BE2C (cell line): ENCODE measurements at regions not wholly inside any gene's neighbourhood (a gene's known extent, or its start where the extent isn't known, plus 50 kb on each side); places are given as distances from the start of the nearest gene placed in this dataset.
A peak's percentile ranks its signal among the peaks of the same experiment; 100 is the strongest.
"Not testable (repeated sequence)": the region's sequence is repeated elsewhere in the genome, so short reads cannot be mapped to it uniquely, and the experiment has no call there.

ENCODE experiments used
- DNase-seq: peaks from one replicate; pipeline ENCODE4 v3.0.0-alpha.2; 2020
- H3K27me3 ChIP-seq: fragments of 250-450 bp; sonication (Bioruptor Pico); 2 replicates; pipeline ENCODE4 v1.5.1; 2020; ENCODE audit warnings: mild to moderate bottlenecking
- H3K36me3 ChIP-seq: fragments of 250-450 bp; sonication (Bioruptor Pico); 2 replicates; pipeline ENCODE4 v1.5.1; 2020; ENCODE audit warnings: mild to moderate bottlenecking
- H3K4me1 ChIP-seq: fragments of 250-450 bp; sonication (Bioruptor Pico); 2 replicates; pipeline ENCODE4 v1.5.1; 2020
- H3K4me3 ChIP-seq: 2 replicates; pipeline ENCODE4 v1.5.1; 2011; ENCODE audit warnings: low read depth, low read length
- H3K9me3 ChIP-seq: fragments of 250-450 bp; sonication (Bioruptor Pico); 2 replicates; pipeline ENCODE4 v1.5.1; 2020
- TF ChIP-seq, protein P1 (sequence below): IDR thresholded peaks from 2 replicates; pipeline ENCODE4 v1.5.1; 2012; ENCODE audit warnings: mild to moderate bottlenecking, low read depth, low read length

DNA sequence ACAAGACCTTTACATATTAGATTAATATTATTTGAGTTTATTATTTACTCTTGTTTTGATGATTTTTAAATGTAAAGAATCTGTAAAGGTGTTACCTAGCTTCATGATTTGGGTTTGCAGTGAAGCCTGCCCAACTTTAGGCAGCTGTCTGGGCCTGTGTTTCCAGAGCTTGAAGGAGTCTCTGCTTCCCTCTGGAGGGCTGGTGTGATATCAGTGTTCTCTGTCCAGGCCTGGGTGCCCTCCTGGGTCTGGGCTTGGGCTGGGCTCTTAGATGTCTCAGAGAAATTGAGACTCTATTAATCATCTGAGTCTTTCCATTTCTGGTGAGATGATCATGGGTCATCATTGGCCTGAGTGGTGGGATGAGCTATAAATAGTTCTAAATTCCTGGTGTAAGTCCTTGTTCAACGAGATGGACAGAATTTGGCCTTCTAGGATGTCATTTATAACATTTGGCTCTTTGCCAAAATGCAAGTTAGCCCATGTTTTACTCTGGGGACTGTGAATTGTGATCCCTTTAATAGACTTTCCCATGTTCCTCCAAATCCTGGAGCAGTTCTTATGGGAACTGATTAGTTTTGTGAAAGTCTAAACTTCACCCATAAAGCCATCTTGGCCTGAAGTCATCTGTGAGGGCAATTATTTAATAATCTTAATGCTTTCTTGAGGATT, 397.3 kb downstream of the TMEM121 start:
- H3K4me3 ChIP-seq, H3K27me3 ChIP-seq, H3K4me1 ChIP-seq, H3K9me3 ChIP-seq, H3K36me3 ChIP-seq: not testable (repeated sequence)
- DNase-seq, result peak; percentile 47
- TF ChIP-seq, protein P1, sequence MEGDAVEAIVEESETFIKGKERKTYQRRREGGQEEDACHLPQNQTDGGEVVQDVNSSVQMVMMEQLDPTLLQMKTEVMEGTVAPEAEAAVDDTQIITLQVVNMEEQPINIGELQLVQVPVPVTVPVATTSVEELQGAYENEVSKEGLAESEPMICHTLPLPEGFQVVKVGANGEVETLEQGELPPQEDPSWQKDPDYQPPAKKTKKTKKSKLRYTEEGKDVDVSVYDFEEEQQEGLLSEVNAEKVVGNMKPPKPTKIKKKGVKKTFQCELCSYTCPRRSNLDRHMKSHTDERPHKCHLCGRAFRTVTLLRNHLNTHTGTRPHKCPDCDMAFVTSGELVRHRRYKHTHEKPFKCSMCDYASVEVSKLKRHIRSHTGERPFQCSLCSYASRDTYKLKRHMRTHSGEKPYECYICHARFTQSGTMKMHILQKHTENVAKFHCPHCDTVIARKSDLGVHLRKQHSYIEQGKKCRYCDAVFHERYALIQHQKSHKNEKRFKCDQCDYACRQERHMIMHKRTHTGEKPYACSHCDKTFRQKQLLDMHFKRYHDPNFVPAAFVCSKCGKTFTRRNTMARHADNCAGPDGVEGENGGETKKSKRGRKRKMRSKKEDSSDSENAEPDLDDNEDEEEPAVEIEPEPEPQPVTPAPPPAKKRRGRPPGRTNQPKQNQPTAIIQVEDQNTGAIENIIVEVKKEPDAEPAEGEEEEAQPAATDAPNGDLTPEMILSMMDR, result peak; percentile 53

DNA sequence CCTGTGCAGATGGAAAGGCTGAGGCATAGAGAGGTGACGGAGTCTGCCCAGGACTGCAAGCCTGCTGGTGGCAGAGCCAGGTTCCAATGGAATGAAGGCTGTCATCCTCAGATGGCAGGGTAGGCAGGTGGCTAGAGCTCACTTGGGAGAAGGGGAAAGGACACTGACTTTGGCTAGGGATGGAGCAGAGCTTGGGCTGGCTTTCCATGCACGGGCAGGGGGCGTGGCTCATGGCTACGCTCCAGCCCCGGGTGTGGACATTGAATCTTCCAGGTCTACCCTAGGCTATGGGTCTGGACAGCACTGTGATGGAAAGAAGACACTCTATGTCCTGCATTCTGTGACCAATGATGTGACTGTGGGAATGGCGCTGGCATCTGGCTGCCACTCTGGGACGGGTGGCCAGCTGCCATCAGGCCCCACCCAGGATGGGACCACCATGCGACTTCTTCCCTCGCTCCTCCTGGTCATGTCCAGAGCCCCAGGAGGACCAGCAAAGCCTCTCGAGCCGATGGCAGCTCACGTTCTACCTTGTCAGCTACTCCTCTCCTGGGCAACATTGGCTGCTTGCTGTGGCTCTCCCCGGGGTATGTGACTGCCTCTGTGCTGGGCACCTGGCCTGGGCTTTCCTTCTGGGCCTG, 398.7 kb downstream of the TMEM121 start:
- TF ChIP-seq, protein P1, result no peak
- Histone ChIP-seq H3K9me3 (no peaks in the 10 kb centered on the region), H3K36me3 (no peaks in the 10 kb centered on the region), H3K4me1 (peaks cover 2% of the 10 kb centered on the region; the same call in 1 of the 2 replicates), H3K4me3 (no peak overlapping the region), H3K27me3 (no peaks in the 10 kb centered on the region)
- DNase-seq, result peak; percentile 1

DNA sequence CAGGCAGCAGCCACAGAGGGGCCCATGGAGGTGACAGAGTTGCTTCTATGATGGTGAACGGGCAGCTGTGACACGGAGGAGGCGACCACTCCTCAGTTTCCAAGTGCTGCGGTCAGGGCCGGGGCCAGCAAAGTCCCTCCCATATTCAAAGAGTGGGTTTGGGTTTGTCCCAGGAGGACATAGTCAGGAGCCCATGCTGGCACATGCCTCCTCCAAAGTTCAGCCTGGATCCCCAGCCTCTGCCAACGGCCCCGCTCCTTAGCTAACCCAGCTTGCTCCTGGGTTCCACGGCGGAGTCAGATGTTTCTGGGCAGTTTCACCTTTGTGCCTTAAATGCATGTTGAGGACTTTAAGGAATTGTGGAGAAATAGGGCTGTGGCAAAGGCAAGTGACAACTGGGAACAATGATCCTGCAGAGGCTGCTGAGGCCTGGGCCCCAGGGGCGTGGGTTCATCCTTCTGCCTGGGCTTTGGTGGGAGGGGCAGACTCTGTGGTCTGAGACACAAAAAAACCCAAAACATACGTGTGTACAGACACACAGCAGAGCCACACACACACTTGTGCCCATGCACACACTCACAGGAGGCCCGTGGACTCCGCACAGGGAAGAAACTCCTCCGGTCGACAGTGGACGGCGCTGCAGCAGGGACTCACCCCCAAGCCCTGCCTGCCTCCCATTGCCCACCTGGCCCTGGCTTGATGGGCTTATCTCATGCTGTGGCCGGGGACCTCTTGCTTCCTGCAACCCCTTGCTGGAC, 399.4 kb downstream of the TMEM121 start:
- no peak overlapping the region for H3K4me3 ChIP-seq
- H3K9me3 ChIP-seq, result no peaks in the 10 kb centered on the region
- TF ChIP-seq, protein P1, result no peak
- peaks cover 2% of the 10 kb centered on the region; the same call in 1 of the 2 replicates for H3K4me1 ChIP-seq
- H3K36me3 ChIP-seq, result no peaks in the 10 kb centered on the region
- no peaks in the 10 kb centered on the region for H3K27me3 ChIP-seq
- DNase-seq, result peak; percentile 1

DNA sequence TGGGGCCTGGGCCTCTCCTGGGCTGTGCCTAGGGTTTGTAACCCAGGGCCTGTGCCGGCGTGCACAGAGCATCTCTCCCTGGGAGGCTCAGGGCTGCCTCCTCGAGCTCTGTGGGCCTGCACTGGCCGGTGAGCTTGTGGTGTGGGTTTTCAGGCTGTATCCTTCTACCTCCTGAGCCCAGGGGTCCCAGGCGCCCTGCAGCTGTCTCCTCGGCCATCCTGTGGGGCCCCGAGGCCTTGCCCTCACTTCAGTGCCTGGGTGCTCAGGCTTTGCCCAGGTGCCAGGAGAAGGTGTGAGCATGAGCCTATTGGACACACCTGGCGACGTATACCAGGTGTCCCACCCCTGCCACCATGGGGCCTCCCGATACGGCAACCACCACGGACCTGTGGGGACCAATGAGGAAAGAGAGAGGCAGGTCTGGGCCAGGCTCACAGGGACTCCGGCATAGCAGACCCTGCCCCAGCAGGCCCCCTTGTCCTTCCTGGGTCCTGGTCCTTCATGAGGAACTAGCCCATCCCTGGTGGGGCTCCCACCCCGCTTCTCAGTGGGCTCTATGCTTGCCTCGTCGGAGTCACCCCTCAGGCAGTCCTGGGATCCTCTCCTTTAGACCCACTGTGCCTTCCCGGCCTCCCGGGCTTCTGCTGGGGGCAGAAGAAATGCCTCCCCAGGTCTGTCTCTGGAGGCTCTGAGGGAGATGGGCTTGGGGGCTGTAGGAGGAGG, 400.2 kb downstream of the TMEM121 start:
- TF ChIP-seq, protein P1, result no peak
- H3K27me3 ChIP-seq, result no peaks in the 10 kb centered on the region
- H3K36me3 ChIP-seq, result no peaks in the 10 kb centered on the region
- no peaks in the 10 kb centered on the region for H3K9me3 ChIP-seq
- H3K4me1 ChIP-seq, result peaks cover 2% of the 10 kb centered on the region; the same call in 1 of the 2 replicates
- DNase-seq, result peak; percentile 4
- H3K4me3 ChIP-seq, result no peak overlapping the region

DNA sequence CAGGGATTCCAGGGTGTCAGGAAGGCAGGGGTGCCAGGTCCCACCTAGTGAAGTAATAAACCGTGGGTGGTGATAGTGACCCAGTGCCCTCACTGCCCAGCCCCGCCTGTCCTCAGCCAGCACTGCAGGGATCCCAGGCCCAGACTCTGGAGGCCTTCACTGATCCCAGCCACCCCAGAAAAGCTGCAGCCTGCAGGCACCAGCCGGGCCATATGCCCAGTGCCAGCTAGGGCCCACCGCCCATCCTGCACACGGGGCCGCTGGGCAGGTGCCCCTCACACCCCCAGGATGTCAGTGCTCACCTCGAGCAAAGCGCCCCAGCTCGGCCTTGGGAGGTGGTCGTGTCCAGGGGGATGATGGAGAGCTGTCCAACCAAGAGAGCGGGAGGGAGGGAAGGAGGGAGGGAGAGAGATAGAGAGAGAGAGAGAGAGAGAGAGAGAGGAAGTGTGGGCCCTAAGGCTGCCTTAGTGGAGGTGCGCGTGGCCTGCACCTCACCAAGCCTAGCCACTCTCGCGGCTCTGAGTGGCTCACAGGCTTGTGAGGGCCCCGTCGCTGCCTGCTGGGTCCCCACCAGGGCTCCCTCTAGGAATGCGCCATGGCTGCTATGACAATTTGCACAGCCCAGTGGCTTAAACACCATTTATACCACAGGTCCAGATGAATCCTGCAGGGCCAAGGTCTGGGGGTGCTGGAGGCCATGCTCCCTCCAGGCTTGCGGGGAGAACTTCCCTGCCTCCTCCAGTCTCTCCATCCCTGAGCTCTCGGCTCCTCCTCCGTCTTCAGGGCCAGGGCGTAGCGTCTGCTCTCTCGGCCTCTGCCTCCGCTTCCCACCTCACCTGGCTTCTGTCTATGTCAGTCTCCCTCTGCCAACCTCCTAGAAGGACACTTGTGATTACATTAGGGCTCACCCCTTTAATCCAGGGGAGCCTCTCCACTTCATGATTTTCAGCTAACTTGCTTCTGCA, 401.0 kb downstream of the TMEM121 start:
- peak; percentile 3 for DNase-seq
- Histone ChIP-seq H3K27me3 (no peaks in the 10 kb centered on the region), H3K36me3 (no peaks in the 10 kb centered on the region), H3K4me3 (no peak overlapping the region), H3K4me1 (peaks cover 7% of the 10 kb centered on the region; the same call in 1 of the 2 replicates), H3K9me3 (no peaks in the 10 kb centered on the region)
- TF ChIP-seq, protein P1, result no peak

DNA sequence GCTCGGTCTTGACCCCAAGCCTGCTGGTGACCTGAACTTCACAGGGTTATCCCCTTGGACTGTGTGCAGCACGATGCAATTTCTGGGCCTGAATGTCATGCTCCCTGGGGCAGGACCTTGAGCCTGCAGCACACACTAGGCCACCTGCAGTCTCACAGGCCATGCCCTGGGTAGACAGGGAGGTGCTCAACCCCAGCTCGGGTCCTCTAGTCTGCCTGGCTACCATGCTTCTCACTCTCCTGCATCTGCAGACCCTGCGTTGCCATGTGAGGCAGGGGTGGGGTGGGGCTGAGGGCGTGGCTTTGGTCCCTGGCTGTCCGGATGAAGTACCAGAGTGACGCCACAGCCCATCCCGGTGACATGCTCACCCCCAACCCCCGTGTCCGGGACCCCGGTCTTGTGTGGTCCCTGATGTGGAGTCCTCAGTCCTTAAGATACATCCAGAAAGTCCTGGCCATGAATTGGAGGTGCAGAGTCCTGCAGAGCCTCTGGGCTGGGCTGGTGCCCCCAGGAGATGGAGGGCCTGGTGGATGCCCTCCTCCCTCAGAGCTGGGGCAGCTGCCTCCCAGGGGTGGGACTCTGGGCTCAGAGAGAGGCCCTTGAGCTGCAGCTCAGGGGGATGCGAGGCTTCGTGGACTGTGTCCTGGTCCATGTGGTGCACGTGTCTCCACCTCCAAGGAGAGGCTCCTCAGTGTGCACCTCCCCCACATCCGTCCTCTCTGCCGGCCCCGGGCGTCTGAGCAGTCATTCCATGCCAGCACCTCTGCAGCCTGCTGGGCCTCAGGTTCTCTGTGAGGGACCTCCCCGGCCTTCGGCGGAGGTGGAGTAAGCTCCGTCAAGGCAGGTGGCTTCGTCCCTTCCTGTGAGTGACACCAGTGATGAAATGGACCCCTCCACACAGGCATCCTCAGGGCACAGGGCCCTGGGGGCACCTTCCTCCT, 402.1 kb downstream of the TMEM121 start:
- not testable (repeated sequence) for H3K4me1 ChIP-seq, H3K36me3 ChIP-seq, DNase-seq, H3K4me3 ChIP-seq, H3K27me3 ChIP-seq, H3K9me3 ChIP-seq
